Kidney glomerular epithelial cell (primary cell): ENCODE measurements at regions not wholly inside any gene's neighbourhood (a gene's known extent, or its start where the extent isn't known, plus 50 kb on each side); places are given as distances from the start of the nearest gene placed in this dataset.
"Not testable (repeated sequence)": the region's sequence is repeated elsewhere in the genome, so short reads cannot be mapped to it uniquely, and the experiment has no call there.

Experiments used
- DNase-seq: peaks from one replicate; lab custom pipeline; 2025; lab: John Stamatoyannopoulos, UW

GRCh38 chr1:95297906-95298305 is 63.9 kb downstream of the RWDD3 start:
- DNase-seq: not testable (repeated sequence)

- DNase-seq: no peak
These were observed 67.1 kb downstream of the RWDD3 start for GRCh38 chr1:95301091-95301490.

DNA sequence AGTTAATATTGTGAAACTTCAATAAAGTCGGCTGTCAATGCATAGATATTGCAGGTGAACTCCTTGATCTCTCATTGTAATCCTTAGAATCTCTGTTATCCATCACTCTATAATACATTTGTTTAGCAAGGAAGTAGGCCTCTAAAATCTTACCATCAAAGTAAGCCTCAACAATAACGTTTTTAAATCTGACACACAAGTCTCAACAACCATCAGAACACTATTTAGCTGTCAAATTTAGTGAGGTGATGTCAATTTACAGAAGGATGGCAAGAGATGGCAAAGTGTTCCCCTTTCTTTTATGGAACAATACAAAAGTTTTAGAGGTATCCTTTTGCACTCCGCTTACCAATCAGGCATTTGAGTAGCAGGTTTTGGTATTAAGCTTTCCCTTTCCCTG is 67.6 kb downstream of the RWDD3 start:
- no peak for DNase-seq

DNA sequence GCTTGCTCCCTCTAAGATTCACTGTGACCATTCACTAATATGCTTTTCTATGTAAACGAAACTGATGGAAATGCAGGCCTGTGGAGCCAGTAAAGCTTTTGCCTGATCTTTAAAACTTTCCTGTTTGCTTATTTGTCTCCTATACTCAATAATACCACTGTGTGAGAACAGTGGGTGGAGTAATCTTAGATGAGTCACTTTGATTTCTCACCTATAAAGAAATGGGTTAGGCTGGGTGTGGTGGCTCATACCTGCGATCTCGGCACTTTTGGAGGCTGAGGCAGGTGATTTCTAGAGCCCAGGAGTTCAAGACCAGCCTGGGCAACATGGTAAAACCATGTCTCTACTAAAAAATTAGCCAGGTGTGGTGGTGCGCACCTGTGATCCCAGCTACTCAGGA is 70.8 kb downstream of the RWDD3 start:
- DNase-seq: no peak

DNA sequence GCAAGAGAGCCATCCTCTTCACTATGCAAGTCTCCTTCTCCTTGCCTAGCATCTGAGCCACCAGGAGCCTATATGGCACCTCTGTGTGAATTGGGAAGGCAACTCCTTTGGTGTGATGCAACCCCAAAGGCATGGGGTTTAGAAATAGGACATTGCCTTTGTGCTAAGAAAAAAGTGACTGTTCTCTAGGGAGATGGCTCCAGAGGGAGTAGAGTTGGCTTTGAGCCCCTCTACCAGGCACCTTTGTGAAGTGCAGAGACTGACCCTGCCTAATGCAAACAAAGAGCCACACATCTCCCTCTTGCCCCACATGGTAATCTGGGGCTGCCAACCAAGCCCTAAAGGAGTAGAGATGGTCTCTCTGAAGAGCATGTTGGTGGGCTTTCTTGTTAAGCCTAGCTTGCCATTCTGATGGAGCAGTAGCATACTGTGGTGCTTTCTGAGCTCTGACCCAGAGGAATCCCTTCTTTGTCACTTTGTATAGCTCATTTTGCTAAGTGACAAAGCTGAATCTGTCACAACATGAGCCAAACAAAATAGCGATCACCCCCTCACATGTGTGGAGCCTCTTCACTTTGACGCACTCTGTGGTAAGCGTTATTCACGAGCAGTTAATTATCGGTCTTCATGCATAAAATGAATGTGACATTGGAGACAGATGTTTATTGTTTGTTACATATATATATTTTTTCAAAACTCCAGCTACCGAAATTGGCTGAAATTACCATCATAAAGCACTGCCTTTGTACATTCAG is 74.4 kb downstream of the RWDD3 start:
- DNase-seq: no peak

DNA sequence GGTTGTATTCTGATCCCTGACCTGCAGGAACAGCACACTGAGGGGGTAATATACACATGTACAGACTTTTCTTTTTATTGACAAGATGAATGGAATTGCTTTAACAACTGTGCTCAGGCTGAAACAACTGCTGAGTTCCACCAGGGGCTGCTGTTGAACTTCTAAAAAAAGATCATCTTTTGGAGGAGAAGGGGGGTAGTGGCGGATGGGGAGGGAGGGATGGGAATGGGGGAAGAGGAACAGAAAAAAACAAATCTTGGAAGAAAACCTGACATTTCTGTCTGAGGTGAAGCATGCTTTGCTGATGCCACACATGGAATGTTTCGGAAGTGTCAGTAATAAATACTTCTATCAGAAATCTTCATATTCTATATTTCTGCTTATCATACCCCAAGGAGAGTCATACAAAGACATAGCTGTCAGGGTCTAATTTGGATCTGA is 75.0 kb downstream of the RWDD3 start:
- DNase-seq: no peak

DNA sequence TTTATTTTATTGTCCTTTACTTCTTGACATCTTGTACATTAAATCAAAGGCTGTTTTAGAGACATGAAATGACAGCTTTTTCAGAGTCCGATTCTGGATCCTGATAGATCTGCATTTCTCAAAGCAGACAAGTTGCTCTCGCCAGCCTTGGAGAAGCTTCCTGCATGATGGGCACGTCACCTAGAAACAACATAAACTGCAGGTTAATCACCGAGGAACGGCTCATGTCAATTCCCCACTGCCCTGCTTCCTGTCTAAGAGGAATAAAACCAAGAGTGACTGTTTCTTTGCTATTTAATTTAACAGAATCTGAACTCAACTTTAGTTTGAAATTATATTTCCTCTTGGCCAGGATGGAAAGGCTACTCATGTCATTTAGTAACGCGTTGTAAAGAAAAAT is 77.0 kb downstream of the RWDD3 start:
- DNase-seq: peak; percentile 36

DNA sequence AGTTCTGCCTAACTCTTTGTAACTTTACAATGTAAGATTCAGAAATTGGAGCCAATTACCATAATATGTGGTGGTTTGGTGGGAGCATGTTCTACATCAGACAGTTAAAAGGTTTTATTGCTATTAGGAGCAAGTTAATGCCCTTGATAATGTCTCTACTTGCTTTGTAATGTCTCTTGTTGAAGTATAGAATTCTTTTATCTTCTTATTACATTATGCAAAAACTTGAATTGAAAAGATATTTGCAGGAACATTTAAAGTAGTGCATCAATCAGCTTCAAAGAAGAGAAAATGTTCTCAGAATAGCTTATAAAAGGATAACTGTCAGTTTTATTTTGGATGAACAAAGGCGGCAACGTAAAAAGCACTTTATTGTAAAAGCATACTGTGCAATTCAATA is 77.8 kb downstream of the RWDD3 start:
- no peak for DNase-seq

DNA sequence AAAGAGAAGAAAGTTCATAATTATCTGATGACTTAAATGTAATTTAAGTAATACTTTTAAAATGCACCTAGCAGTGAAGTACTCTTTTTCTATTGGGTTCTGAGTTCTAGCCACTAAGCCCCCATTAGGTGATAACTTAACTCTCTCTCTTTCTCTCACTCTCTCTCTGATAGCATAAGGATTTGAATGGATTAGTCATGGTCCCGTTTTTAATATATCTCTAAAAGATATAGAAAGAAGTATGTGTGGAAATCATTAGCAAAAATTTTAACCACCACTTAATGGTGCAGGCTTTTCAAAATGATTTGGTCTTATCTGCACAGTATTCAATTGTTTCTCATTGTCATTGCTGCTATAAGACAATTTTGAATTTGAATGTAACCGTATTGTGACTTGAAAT is 78.2 kb downstream of the RWDD3 start:
- DNase-seq: no peak

DNA sequence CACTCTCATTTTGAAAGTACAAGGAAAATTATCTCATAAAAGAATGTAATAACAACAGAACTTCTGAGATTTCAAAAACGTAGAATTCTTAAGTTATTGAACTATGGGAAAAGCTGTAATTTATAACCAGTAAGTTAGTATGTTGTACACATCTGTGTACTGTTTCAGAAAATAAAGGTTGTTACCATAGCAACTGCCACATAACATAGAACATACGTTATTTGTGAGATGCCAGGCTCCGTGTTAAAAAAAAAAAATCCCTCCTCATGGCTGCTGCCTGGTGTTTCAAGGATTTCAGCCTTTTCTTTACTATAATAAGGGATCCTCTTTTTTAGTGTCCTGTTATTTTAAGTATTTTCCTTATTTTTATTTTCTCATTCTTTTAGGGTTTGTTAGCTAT is 79.5 kb downstream of the RWDD3 start:
- no peak for DNase-seq

DNA sequence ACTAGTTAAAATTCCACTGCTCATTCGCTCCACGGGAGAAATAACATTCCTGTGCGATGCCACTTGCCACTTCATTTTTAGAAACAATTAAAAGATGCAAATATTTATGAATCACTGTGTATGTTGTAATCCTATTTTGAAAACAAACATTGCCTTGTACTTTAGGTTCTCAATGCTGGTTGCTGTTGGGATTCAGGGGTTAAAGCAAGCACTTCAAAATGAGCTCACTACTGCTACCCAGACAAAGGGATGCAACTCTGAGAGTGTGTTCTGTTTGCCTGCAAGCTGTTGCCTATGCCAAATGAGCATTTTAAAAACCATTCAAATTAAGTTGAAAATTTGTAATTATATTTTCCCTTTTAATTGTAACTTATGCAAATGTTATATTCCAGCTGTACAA is 87.5 kb downstream of the RWDD3 start:
- no peak for DNase-seq

DNA sequence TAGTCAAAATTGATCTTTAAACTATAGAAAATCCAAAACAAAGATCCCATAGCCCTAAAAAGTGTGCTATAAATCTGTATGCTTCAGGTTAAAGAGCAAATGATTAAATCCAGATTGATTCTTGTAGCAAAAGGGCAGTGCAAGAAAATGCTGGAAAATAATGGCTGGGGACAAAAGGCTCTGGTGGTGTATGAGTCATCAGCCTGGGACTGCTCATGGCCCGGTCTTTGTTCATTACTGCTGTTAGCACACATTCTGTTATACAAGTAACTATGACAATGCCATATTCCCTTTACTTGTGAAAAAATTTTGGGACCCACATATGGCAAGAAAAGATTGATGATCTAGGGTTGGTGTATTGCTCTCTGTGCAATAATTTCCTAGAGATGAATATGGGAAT is 89.1 kb downstream of the RWDD3 start:
- no peak for DNase-seq

DNA sequence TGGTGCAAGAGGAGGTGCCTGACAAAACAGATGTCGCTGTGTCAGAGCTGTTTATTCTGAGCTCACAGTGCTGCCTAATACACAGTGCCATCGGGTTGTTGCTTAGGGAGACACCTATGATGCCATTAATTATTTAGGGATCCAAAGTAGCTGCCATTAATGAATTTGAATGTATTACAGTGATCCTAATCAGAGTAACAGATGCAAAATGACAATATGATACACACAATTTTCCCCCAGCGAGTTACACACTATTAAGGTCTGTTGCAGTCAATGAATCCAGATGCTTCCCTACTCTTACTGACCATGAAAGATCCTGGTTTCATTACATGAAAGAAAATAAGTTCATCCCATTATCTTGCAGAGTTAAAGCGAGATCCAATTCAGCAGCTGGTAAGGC is 91.3 kb downstream of the RWDD3 start:
- no peak for DNase-seq

DNA sequence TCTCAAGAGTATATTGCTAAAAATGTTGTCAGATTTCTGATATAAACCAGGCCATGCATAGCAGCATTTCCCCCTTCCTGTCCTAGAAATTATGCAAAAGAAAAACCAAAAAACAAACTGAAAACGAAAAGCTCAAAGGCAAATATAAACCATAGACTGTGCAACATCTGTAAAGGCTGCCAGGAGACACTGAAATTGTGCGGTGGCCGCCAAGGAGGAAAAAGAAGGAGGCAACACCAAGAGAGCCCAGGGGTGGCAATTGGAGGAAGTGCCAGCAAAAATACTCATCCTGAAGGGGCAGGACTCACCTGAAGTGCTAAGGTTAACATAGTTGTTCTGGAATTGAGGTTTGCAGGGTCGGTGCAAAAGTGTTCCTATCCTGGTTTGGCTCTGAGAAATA is 92.0 kb downstream of the RWDD3 start:
- no peak for DNase-seq

GRCh38 chr1:95332754-95333153 is 98.7 kb downstream of the RWDD3 start:
- no peak for DNase-seq

DNA sequence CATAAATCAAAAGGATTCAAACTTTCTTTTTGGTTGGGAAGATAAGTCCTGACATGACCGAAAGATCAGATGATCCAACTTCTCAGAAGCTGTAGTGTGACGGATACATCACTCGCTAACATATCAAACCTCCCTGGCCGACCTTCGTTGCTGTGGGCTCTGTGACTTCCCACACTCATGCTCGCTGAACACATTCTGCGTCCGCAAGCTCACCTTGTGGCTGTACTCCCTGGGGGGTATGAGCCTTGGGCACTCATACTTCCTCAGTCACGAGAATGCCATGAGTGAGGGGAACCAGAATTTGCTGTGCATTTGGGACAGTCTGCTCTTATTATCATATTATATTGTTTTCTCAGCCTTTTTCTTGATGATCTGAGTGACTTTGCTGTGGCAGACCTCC is 105.4 kb downstream of the RWDD3 start:
- no peak for DNase-seq

DNA sequence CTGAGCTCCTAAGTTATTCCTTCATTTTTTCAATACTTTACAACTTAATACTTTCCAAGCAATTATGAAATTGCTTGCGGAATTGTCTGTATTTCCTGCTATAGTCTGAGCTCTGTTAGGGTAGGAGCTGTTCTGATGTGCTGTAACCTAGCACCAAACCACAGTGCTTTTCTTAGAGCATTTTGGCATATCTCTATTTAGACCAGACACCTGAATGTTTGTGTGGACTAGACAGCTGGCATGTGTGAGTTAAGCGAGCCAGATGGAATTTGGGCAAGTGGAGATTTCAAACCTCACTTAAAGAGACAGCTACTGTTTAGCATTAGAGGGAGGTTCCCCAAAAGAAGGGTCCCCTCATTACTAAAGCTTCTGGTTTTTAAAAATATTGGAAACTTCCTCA is 106.1 kb downstream of the RWDD3 start:
- DNase-seq: no peak

- no peak for DNase-seq
These were observed 118.8 kb downstream of the RWDD3 start for GRCh38 chr1:95352767-95353166.

DNA sequence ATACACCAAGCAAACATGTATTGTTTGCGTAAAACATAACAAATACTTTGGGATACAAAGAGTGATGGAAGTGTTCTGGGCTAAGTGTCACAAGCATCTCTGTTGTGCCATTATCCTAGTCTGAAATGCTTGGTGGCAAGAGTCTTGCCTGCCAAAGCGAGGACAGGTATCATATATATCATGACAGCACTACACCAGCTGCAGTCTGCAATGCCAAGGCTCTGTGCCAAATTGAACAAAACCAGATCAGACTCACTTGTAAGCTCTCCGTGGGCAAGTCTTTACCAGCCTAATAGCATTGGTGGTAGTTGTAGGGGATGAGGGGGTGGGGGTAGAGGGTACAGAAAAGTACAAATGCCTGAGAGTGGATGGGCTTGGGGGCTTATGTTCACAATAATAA is 119.2 kb downstream of the RWDD3 start:
- DNase-seq: no peak

GRCh38 chr1:95364546-95364945 is 130.5 kb downstream of the RWDD3 start:
- DNase-seq: no peak

GRCh38 chr1:95366498-95366897 is 132.5 kb downstream of the RWDD3 start:
- DNase-seq: no peak

- no peak for DNase-seq
These were observed 134.2 kb downstream of the RWDD3 start for GRCh38 chr1:95368178-95368577.

- DNase-seq: no peak
These were observed 136.1 kb downstream of the RWDD3 start for GRCh38 chr1:95369985-95370690.
